OCI-LY3 (cell line): ENCODE measurements at regions not wholly inside any gene's neighbourhood (a gene's known extent, or its start where the extent isn't known, plus 50 kb on each side); places are given as distances from the start of the nearest gene placed in this dataset.

Experiments used
- H2AFZ ChIP-seq: fragments of 200-600, 300-600 bp; shearing (Covaris generic); 2 replicates; pipeline ENCODE4 v1.6.0; 2014; ENCODE audit warnings: antibody characterized with exemption, low read depth, low read length
- H3K27ac ChIP-seq: fragments of 200-600, 300-600 bp; sonication (generic); 2 replicates; pipeline ENCODE4 v1.5.1; 2014; ENCODE audit warnings: mild to moderate bottlenecking, low read length, moderate library complexity, mixed read lengths
- H3K27me3 ChIP-seq: fragments of 200-600, 300-600 bp; sonication (generic); 2 replicates; pipeline ENCODE4 v1.6.1; 2014; ENCODE audit warnings: low read depth, low read length, mixed read lengths
- H3K36me3 ChIP-seq: fragments of 200-600, 300-600 bp; sonication (generic); replicated peaks from 2 replicates; pipeline ENCODE3; 2014; ENCODE audit warnings: low read depth, low read length, mixed read lengths
- H3K4me1 ChIP-seq: fragments of 300-600, 200-600 bp; sonication (generic); 2 replicates; pipeline ENCODE4 v1.6.1; 2014; ENCODE audit warnings: low read length, mixed read lengths
- H3K4me2 ChIP-seq: fragments of 200-600, 300-600 bp; sonication (generic); 2 replicates; pipeline ENCODE4 v1.6.1; 2014; ENCODE audit warnings: low read length, mixed read lengths
- H3K4me3 ChIP-seq: fragments of 300-600, 200-600 bp; sonication (generic); 2 replicates; pipeline ENCODE4 v1.5.1; 2014; ENCODE audit warnings: antibody characterized with exemption, mild to moderate bottlenecking, low read length, moderate library complexity
- H3K79me2 ChIP-seq: fragments of 300-600, 200-600 bp; shearing (Covaris generic); 2 replicates; pipeline ENCODE4 v1.6.1; 2014; ENCODE audit warnings: mild to moderate bottlenecking, low read length, mixed read lengths
- H3K9ac ChIP-seq: fragments of 300-600, 200-600 bp; shearing (Covaris generic); 2 replicates; pipeline ENCODE4 v1.6.0; 2014; ENCODE audit warnings: mild to moderate bottlenecking, low read length, moderate library complexity
- H3K9me3 ChIP-seq: fragments of 200-600, 300-600 bp; shearing (Covaris generic); 2 replicates; pipeline ENCODE4 v1.6.1; 2014; ENCODE audit warnings: low read length, mixed read lengths; ENCODE audit not compliant: insufficient read depth
- H4K20me1 ChIP-seq: fragments of 200-600, 300-600 bp; sonication (generic); 2 replicates; pipeline ENCODE4 v1.6.1; 2016; ENCODE audit warnings: low read length, mixed read lengths; ENCODE audit not compliant: insufficient read depth
- EZH2phosphoT487 ChIP-seq: fragments of 200-600 bp; shearing (Covaris generic); IDR thresholded peaks from 2 replicates; pipeline ENCODE4 v1.6.1; 2018; ENCODE audit warnings: antibody characterized with exemption, mixed run types, low read depth
- TF ChIP-seq, protein P1 (sequence below): fragments of 200-600, 300-600 bp; sonication (generic); IDR thresholded peaks from 2 replicates; pipeline ENCODE4 v1.5.1; 2014; ENCODE audit warnings: antibody characterized with exemption, low read length, low read depth

- Histone ChIP-seq H2AFZ (no peak overlapping the region), H3K4me3 (no peak overlapping the region), H3K4me2 (no peak overlapping the region), H3K36me3 (no peaks in the 10 kb centered on the region), H4K20me1 (no peaks in the 10 kb centered on the region), H3K27ac (no peak overlapping the region), H3K9ac (no peak overlapping the region), H3K9me3 (no peaks in the 10 kb centered on the region), H3K79me2 (no peaks in the 10 kb centered on the region), H3K27me3 (no peaks in the 10 kb centered on the region), H3K4me1 (no peaks in the 10 kb centered on the region; the same call in 1 of the 2 replicates)
- no peak for TF ChIP-seq EZH2phosphoT487
- TF ChIP-seq, protein P1, sequence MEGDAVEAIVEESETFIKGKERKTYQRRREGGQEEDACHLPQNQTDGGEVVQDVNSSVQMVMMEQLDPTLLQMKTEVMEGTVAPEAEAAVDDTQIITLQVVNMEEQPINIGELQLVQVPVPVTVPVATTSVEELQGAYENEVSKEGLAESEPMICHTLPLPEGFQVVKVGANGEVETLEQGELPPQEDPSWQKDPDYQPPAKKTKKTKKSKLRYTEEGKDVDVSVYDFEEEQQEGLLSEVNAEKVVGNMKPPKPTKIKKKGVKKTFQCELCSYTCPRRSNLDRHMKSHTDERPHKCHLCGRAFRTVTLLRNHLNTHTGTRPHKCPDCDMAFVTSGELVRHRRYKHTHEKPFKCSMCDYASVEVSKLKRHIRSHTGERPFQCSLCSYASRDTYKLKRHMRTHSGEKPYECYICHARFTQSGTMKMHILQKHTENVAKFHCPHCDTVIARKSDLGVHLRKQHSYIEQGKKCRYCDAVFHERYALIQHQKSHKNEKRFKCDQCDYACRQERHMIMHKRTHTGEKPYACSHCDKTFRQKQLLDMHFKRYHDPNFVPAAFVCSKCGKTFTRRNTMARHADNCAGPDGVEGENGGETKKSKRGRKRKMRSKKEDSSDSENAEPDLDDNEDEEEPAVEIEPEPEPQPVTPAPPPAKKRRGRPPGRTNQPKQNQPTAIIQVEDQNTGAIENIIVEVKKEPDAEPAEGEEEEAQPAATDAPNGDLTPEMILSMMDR: no peak
Measured at GRCh38 chr6:113277111-113277510, 580.0 kb upstream of the MARCKS start.

DNA sequence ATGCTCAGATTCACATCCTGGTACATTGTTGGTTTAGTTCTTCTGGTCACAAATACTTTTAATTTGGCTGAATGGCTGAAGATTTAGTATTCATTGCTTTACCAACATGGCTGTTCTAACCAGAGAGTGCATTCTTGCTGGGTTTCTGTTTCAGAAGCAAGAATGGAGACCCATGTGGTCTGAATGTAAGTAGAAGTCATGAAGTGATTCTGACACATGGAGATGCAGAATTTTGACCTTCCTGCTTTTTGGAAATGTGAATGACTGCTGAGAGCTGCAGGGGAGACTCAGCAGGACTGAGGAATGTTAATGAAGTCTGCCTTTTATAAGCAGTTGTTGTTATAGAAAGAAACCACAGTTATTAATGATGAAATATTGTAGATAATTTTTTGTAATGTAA lies 576.1 kb upstream of the MARCKS start:
- no peak overlapping the region for H3K4me3 ChIP-seq
- no peak overlapping the region for H3K9ac ChIP-seq
- H3K36me3 ChIP-seq: no peaks in the 10 kb centered on the region
- no peaks in the 10 kb centered on the region for H3K27me3 ChIP-seq
- no peak overlapping the region for H3K27ac ChIP-seq
- no peaks in the 10 kb centered on the region for H3K9me3 ChIP-seq
- no peaks in the 10 kb centered on the region for H3K79me2 ChIP-seq
- no peak overlapping the region for H2AFZ ChIP-seq
- no peak overlapping the region for H3K4me2 ChIP-seq
- H4K20me1 ChIP-seq: no peaks in the 10 kb centered on the region
- no peaks in the 10 kb centered on the region; the same call in 1 of the 2 replicates for H3K4me1 ChIP-seq
- TF ChIP-seq, protein P1: no peak
- TF ChIP-seq EZH2phosphoT487: no peak

GRCh38 chr6:113281431-113281830 lies 575.7 kb upstream of the MARCKS start:
- H3K36me3 ChIP-seq: peaks cover 1% of the 10 kb centered on the region
- H3K4me1 ChIP-seq: no peaks in the 10 kb centered on the region; the same call in 1 of the 2 replicates
- H3K4me3 ChIP-seq: no peak overlapping the region
- peaks cover 3% of the 10 kb centered on the region; the same call in 1 of the 2 replicates for H3K9me3 ChIP-seq
- H2AFZ ChIP-seq: no peak overlapping the region
- no peak overlapping the region for H3K4me2 ChIP-seq
- TF ChIP-seq, protein P1: no peak
- no peak for TF ChIP-seq EZH2phosphoT487
- no peaks in the 10 kb centered on the region for H4K20me1 ChIP-seq
- no peaks in the 10 kb centered on the region for H3K79me2 ChIP-seq
- H3K9ac ChIP-seq: no peak overlapping the region
- H3K27ac ChIP-seq: no peak overlapping the region
- no peaks in the 10 kb centered on the region for H3K27me3 ChIP-seq

GRCh38 chr6:113287396-113287795 lies 569.7 kb upstream of the MARCKS start:
- no peak overlapping the region for H2AFZ ChIP-seq
- no peaks in the 10 kb centered on the region for H3K27me3 ChIP-seq
- H3K4me1 ChIP-seq: peaks cover 6% of the 10 kb centered on the region; the same call in 1 of the 2 replicates
- peaks cover 3% of the 10 kb centered on the region for H3K36me3 ChIP-seq
- peaks cover 4% of the 10 kb centered on the region; the same call in 1 of the 2 replicates for H3K9me3 ChIP-seq
- H4K20me1 ChIP-seq: no peaks in the 10 kb centered on the region
- no peak overlapping the region for H3K4me2 ChIP-seq
- H3K9ac ChIP-seq: no peak overlapping the region
- H3K27ac ChIP-seq: no peak overlapping the region
- H3K79me2 ChIP-seq: no peaks in the 10 kb centered on the region
- TF ChIP-seq, protein P1: no peak
- TF ChIP-seq EZH2phosphoT487: no peak
- H3K4me3 ChIP-seq: no peak overlapping the region
